ENCODE measurements at regions not wholly inside any gene's neighbourhood (a gene's known extent, or its start where the extent isn't known, plus 50 kb on each side); places are given as distances from the start of the nearest gene placed in this dataset.

DNA sequence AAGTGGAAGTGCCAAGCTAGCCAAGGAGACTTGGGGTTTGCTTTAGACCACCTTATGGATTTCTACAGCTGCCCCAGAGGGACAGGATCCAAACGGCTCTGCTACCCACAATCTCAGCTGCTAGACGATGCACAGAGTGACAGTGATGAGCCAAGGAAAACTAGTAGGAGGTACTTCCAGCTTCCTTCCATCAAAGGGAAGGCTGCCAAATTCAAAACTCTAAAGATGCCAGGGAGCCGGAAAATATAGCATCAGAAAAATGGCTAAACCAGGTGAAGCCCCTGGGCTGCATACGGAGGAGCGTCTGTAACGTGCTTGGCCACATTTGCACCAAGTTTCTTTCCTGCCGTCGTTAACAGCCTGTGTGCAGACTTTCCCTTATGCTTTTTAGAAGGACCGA lies 245.5 kb upstream of the ZNF521 start:
- no peak overlapping the region for H3K4me3 ChIP-seq
- 76% methylated on average over 9 of the region's 9 CpGs for WGBS (ENCODE audit: low lambda C conversion rate, missing lambda C conversion rate)
- no peaks in the 10 kb centered on the region for H4K20me1 ChIP-seq (ENCODE audit: insufficient read depth, poor library complexity, severe bottlenecking)
- no peaks in the 10 kb centered on the region for H3K4me1 ChIP-seq (ENCODE audit: insufficient read depth)
- H3K27me3 ChIP-seq = no peaks in the 10 kb centered on the region
- TF ChIP-seq, protein P1, sequence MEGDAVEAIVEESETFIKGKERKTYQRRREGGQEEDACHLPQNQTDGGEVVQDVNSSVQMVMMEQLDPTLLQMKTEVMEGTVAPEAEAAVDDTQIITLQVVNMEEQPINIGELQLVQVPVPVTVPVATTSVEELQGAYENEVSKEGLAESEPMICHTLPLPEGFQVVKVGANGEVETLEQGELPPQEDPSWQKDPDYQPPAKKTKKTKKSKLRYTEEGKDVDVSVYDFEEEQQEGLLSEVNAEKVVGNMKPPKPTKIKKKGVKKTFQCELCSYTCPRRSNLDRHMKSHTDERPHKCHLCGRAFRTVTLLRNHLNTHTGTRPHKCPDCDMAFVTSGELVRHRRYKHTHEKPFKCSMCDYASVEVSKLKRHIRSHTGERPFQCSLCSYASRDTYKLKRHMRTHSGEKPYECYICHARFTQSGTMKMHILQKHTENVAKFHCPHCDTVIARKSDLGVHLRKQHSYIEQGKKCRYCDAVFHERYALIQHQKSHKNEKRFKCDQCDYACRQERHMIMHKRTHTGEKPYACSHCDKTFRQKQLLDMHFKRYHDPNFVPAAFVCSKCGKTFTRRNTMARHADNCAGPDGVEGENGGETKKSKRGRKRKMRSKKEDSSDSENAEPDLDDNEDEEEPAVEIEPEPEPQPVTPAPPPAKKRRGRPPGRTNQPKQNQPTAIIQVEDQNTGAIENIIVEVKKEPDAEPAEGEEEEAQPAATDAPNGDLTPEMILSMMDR (IDR thresholded peaks at IDR 0.05; ENCODE audit: poor library complexity) = no peak
- TF ChIP-seq EZH2phosphoT487 (IDR thresholded peaks at IDR 0.05; ENCODE audit: low read depth, severe bottlenecking, unreplicated experiment) = no peak
- no peak for TF ChIP-seq EZH2 (IDR thresholded peaks at IDR 0.05; ENCODE audit: borderline replicate concordance)
- no peak overlapping the region for H3K4me2 ChIP-seq
- no peak overlapping the region for H2AFZ ChIP-seq
- no peak for DNase-seq (ENCODE audit: low spot score)
- no peaks in the 10 kb centered on the region for H3K9me3 ChIP-seq (ENCODE audit: low read depth)
- H3K79me2 ChIP-seq = no peaks in the 10 kb centered on the region
- no peaks in the 10 kb centered on the region for H3K36me3 ChIP-seq (replicated peaks; ENCODE audit: insufficient read depth, low read depth)
- H3K27ac ChIP-seq = no peak overlapping the region
- no peaks in the 10 kb centered on the region for H3K9me2 ChIP-seq (replicated peaks; ENCODE audit: insufficient read depth)

DNA sequence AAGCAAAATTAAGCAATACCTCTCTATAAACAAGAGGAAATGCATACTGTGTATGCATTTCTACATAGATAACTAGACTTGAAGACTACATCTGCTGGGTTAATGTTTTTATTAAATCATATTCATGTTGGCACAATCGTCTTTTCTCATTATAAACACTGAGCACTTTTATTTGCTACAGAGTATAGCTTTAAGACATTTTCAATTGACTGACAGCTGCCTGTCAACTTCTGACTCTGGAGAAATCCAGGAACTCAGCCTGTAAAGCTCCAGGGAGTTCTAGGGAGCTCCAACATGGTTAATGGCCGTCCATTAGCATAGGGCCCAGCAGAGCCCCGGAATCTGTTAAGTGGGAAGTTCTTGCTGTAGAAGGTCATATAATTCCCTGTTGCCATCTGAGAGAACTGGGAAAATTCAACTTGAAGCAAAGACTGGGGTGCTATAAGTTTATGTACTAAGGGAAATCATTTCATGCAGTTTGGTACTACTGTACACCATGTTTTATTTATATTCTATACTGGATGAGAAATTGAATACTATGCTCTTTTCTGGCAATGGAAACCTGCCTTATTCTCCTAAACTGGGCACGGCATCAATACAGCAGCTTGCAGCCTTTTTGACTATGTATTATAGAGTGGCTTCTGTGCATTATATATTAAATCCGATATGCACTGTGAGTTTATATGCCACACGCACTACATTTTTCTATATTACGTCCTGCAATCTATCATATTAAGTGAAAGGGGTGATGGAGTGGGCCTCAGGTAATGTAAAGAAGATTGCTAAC lies 243.5 kb upstream of the ZNF521 start:
- Histone ChIP-seq H3K4me3 (no peak overlapping the region), H3K9me3 (ENCODE audit: low read depth) (no peaks in the 10 kb centered on the region), H3K4me1 (ENCODE audit: insufficient read depth) (no peaks in the 10 kb centered on the region), H3K79me2 (no peaks in the 10 kb centered on the region), H4K20me1 (ENCODE audit: insufficient read depth, poor library complexity, severe bottlenecking) (no peaks in the 10 kb centered on the region), H2AFZ (no peak overlapping the region), H3K9me2 (replicated peaks; ENCODE audit: insufficient read depth) (no peaks in the 10 kb centered on the region), H3K4me2 (no peak overlapping the region), H3K27ac (no peak overlapping the region), H3K27me3 (no peaks in the 10 kb centered on the region), H3K36me3 (replicated peaks; ENCODE audit: insufficient read depth, low read depth) (no peaks in the 10 kb centered on the region)
- no peak for DNase-seq (ENCODE audit: low spot score)
- 83% methylated on average over 7 of the region's 7 CpGs for WGBS (ENCODE audit: low lambda C conversion rate, missing lambda C conversion rate)
- no peak for TF ChIP-seq EZH2 (IDR thresholded peaks at IDR 0.05; ENCODE audit: borderline replicate concordance)
- no peak for TF ChIP-seq EZH2phosphoT487 (IDR thresholded peaks at IDR 0.05; ENCODE audit: low read depth, severe bottlenecking, unreplicated experiment)
- TF ChIP-seq, protein P1 (IDR thresholded peaks at IDR 0.05; ENCODE audit: poor library complexity) = no peak

DNA sequence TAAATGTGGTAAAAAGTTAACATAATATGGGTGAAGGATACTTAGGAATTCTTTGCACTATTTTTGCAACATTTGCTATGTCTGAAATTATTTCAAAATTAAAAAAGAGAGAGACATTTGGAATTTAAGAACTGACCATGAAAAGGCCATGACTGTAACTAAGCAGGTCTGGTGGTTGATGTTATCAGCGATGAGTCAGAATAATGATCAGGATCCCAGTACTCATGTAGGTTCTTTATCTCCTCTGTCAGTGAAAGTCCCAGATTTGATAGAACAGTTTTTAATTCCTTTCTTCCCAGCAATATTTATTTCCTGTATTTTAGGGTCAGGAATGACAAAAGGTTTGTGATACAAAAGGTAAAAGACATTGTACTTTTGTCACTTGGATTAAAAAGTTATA lies 242.4 kb upstream of the ZNF521 start:
- Histone ChIP-seq H3K27me3 (no peaks in the 10 kb centered on the region), H3K9me2 (replicated peaks; ENCODE audit: insufficient read depth) (no peaks in the 10 kb centered on the region), H3K4me1 (ENCODE audit: insufficient read depth) (no peaks in the 10 kb centered on the region), H3K4me3 (no peak overlapping the region), H3K36me3 (replicated peaks; ENCODE audit: insufficient read depth, low read depth) (no peaks in the 10 kb centered on the region), H2AFZ (no peak overlapping the region), H4K20me1 (ENCODE audit: insufficient read depth, poor library complexity, severe bottlenecking) (no peaks in the 10 kb centered on the region), H3K27ac (no peak overlapping the region), H3K9me3 (ENCODE audit: low read depth) (no peaks in the 10 kb centered on the region), H3K4me2 (no peak overlapping the region), H3K79me2 (no peaks in the 10 kb centered on the region)
- DNase-seq (ENCODE audit: low spot score) = no peak
- 88% methylated on average over 1 of the region's 1 CpG for WGBS (ENCODE audit: low lambda C conversion rate, missing lambda C conversion rate)
- TF ChIP-seq, protein P1 (IDR thresholded peaks at IDR 0.05; ENCODE audit: poor library complexity) = no peak
- TF ChIP-seq EZH2 (IDR thresholded peaks at IDR 0.05; ENCODE audit: borderline replicate concordance) = no peak
- TF ChIP-seq EZH2phosphoT487 (IDR thresholded peaks at IDR 0.05; ENCODE audit: low read depth, severe bottlenecking, unreplicated experiment) = no peak
